ENCODE measurements at regions not wholly inside any gene's neighbourhood (a gene's known extent, or its start where the extent isn't known, plus 50 kb on each side); places are given as distances from the start of the nearest gene placed in this dataset.

DNA sequence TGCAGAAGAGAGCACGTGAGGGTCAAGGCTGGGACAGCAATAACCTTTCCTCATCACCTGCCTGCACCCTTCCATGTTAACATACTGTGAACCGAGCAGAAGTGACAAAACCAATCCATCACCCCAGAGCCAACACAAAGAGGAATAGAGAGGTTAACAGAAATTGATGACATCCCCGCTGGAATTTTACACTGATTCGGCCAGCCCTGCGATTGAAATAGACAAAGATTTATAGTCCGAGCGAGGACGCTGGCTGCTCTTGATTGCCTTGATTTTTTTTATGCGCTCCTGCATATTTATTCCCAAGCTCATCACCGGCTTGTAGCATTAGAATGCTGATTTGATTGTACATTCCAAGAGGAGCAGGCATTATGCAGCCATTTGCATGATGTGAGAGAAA, 729.7 kb downstream of the BCL11B start:
- H3K27ac Mint-ChIP-seq (ENCODE audit: unreplicated experiment), result no peak overlapping the region
- Histone ChIP-seq H3K27ac (ENCODE audit: low read depth, low read length) (no peak overlapping the region), H3K79me2 (ENCODE audit: insufficient read depth, low read length) (no peaks in the 10 kb centered on the region), H3K4me2 (ENCODE audit: low read length) (no peak overlapping the region), H3K27me3 (ENCODE audit: insufficient read depth, low read length) (no peaks in the 10 kb centered on the region), H2AFZ (ENCODE audit: low read depth, low read length) (no peak overlapping the region), H3K36me3 (ENCODE audit: insufficient read depth, low read length) (no peaks in the 10 kb centered on the region), H4K20me1 (ENCODE audit: insufficient read depth, low read length) (no peaks in the 10 kb centered on the region), H3K9ac (ENCODE audit: low read length) (no peak overlapping the region), H3K4me3 (ENCODE audit: insufficient read depth, low read depth, low read length) (no peak overlapping the region), H3K4me1 (ENCODE audit: insufficient read depth, low read length) (no peaks in the 10 kb centered on the region), H3K9me3 (ENCODE audit: insufficient read depth, low read depth, low read length) (no peaks in the 10 kb centered on the region)
- no peak overlapping the region for H3K4me3 Mint-ChIP-seq (ENCODE audit: unreplicated experiment)
- TF ChIP-seq, protein P1, sequence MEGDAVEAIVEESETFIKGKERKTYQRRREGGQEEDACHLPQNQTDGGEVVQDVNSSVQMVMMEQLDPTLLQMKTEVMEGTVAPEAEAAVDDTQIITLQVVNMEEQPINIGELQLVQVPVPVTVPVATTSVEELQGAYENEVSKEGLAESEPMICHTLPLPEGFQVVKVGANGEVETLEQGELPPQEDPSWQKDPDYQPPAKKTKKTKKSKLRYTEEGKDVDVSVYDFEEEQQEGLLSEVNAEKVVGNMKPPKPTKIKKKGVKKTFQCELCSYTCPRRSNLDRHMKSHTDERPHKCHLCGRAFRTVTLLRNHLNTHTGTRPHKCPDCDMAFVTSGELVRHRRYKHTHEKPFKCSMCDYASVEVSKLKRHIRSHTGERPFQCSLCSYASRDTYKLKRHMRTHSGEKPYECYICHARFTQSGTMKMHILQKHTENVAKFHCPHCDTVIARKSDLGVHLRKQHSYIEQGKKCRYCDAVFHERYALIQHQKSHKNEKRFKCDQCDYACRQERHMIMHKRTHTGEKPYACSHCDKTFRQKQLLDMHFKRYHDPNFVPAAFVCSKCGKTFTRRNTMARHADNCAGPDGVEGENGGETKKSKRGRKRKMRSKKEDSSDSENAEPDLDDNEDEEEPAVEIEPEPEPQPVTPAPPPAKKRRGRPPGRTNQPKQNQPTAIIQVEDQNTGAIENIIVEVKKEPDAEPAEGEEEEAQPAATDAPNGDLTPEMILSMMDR (IDR thresholded peaks at IDR 0.05; ENCODE audit: insufficient read depth, low read depth, low read length), result no peak
- no peak for TF ChIP-seq EZH2 (IDR thresholded peaks at IDR 0.05; ENCODE audit: insufficient read depth, low read length)
- no peak for FAIRE-seq
- no peaks in the 10 kb centered on the region for H3K36me3 Mint-ChIP-seq (ENCODE audit: low read depth, unreplicated experiment)
- DNase-seq (ENCODE audit: low read depth), result no peak
- no peaks in the 10 kb centered on the region for H3K4me1 Mint-ChIP-seq (ENCODE audit: low read depth, unreplicated experiment)
- peaks cover 17% of the 10 kb centered on the region for H3K27me3 Mint-ChIP-seq (ENCODE audit: low read depth, unreplicated experiment)
- no peaks in the 10 kb centered on the region for H3K9me3 Mint-ChIP-seq (ENCODE audit: unreplicated experiment)

DNA sequence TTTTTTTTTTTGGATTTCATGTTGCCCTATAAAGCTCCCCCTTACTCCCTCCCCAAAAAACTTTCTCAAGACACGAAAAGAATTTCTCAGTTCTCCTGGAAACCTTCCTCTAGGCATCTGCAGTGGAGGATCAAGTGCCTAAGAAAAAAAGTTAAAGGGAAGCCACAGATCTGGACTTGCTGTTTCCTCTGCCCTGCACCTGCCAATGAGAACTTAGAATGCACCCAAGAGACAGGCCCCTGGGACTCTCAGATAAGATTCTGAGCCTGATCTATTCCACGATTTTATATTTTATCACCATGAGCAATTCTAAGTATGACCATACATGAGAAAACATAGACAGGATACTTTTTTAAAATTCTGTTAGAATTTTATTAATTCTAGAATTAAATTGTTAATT, 728.9 kb downstream of the BCL11B start:
- DNase-seq (ENCODE audit: low read depth) (no peak), FAIRE-seq (no peak)
- Mint-ChIP-seq H3K4me1 (ENCODE audit: low read depth, unreplicated experiment) (no peaks in the 10 kb centered on the region), H3K4me3 (ENCODE audit: unreplicated experiment) (no peak overlapping the region), H3K9me3 (ENCODE audit: unreplicated experiment) (no peaks in the 10 kb centered on the region), H3K27me3 (ENCODE audit: low read depth, unreplicated experiment) (peaks cover 17% of the 10 kb centered on the region), H3K36me3 (ENCODE audit: low read depth, unreplicated experiment) (no peaks in the 10 kb centered on the region), H3K27ac (ENCODE audit: unreplicated experiment) (no peak overlapping the region)
- no peaks in the 10 kb centered on the region for H3K79me2 ChIP-seq (ENCODE audit: insufficient read depth, low read length)
- no peaks in the 10 kb centered on the region for H4K20me1 ChIP-seq (ENCODE audit: insufficient read depth, low read length)
- no peaks in the 10 kb centered on the region for H3K9me3 ChIP-seq (ENCODE audit: insufficient read depth, low read depth, low read length)
- no peak overlapping the region for H3K4me2 ChIP-seq (ENCODE audit: low read length)
- no peak overlapping the region for H2AFZ ChIP-seq (ENCODE audit: low read depth, low read length)
- H3K4me1 ChIP-seq (ENCODE audit: insufficient read depth, low read length), result no peaks in the 10 kb centered on the region
- no peaks in the 10 kb centered on the region for H3K36me3 ChIP-seq (ENCODE audit: insufficient read depth, low read length)
- H3K4me3 ChIP-seq (ENCODE audit: insufficient read depth, low read depth, low read length), result no peak overlapping the region
- no peak overlapping the region for H3K9ac ChIP-seq (ENCODE audit: low read length)
- no peak overlapping the region for H3K27ac ChIP-seq (ENCODE audit: low read depth, low read length)
- no peaks in the 10 kb centered on the region for H3K27me3 ChIP-seq (ENCODE audit: insufficient read depth, low read length)
- TF ChIP-seq, protein P1 (IDR thresholded peaks at IDR 0.05; ENCODE audit: insufficient read depth, low read depth, low read length), result no peak
- TF ChIP-seq EZH2 (IDR thresholded peaks at IDR 0.05; ENCODE audit: insufficient read depth, low read length), result no peak

DNA sequence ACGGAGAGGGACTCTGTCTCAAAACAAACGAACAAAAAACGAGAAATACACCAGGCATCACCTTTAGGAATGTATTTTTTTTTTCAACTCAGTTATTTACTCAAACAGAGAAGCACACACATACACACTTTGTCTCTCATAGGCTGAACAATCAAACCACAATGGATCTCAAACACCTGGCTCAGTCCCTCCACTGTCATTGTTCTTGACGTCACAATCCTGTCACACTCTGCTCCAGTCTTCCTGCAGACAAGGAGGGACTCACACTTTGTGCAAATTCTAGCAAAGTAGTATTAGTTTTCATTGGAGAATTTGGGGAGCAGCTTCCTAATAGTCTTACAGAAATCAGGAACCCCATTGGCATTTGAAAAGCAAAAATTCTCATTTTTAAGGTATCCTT, 727.8 kb downstream of the BCL11B start:
- FAIRE-seq (no peak), DNase-seq (ENCODE audit: low read depth) (no peak)
- no peak for TF ChIP-seq EZH2 (IDR thresholded peaks at IDR 0.05; ENCODE audit: insufficient read depth, low read length)
- TF ChIP-seq, protein P1 (IDR thresholded peaks at IDR 0.05; ENCODE audit: insufficient read depth, low read depth, low read length), result no peak
- H3K36me3 ChIP-seq (ENCODE audit: insufficient read depth, low read length), result no peaks in the 10 kb centered on the region
- no peak overlapping the region for H3K27ac Mint-ChIP-seq (ENCODE audit: unreplicated experiment)
- H3K9me3 Mint-ChIP-seq (ENCODE audit: unreplicated experiment), result no peaks in the 10 kb centered on the region
- no peaks in the 10 kb centered on the region for H3K36me3 Mint-ChIP-seq (ENCODE audit: low read depth, unreplicated experiment)
- H3K9me3 ChIP-seq (ENCODE audit: insufficient read depth, low read depth, low read length), result no peaks in the 10 kb centered on the region
- no peak overlapping the region for H3K4me3 Mint-ChIP-seq (ENCODE audit: unreplicated experiment)
- no peaks in the 10 kb centered on the region for H4K20me1 ChIP-seq (ENCODE audit: insufficient read depth, low read length)
- no peak overlapping the region for H3K27ac ChIP-seq (ENCODE audit: low read depth, low read length)
- no peaks in the 10 kb centered on the region for H3K4me1 ChIP-seq (ENCODE audit: insufficient read depth, low read length)
- H3K79me2 ChIP-seq (ENCODE audit: insufficient read depth, low read length), result no peaks in the 10 kb centered on the region
- no peak overlapping the region for H3K4me2 ChIP-seq (ENCODE audit: low read length)
- H3K4me1 Mint-ChIP-seq (ENCODE audit: low read depth, unreplicated experiment), result no peaks in the 10 kb centered on the region
- H3K27me3 ChIP-seq (ENCODE audit: insufficient read depth, low read length), result no peaks in the 10 kb centered on the region
- peaks cover 17% of the 10 kb centered on the region for H3K27me3 Mint-ChIP-seq (ENCODE audit: low read depth, unreplicated experiment)
- H3K4me3 ChIP-seq (ENCODE audit: insufficient read depth, low read depth, low read length), result no peak overlapping the region
- H2AFZ ChIP-seq (ENCODE audit: low read depth, low read length), result no peak overlapping the region
- no peak overlapping the region for H3K9ac ChIP-seq (ENCODE audit: low read length)

All from astrocyte (in vitro differentiated cells and primary cell).